HG02642 (cell line): ENCODE measurements at regions not wholly inside any gene's neighbourhood (a gene's known extent, or its start where the extent isn't known, plus 50 kb on each side); places are given as distances from the start of the nearest gene placed in this dataset.
"Not testable (repeated sequence)": the region's sequence is repeated elsewhere in the genome, so short reads cannot be mapped to it uniquely, and the experiment has no call there.

Experiments used
- ATAC-seq: cut with Tn5 transposase; IDR thresholded peaks from one replicate; pipeline ENCODE4 v1.9.1; 2021; ENCODE audit warnings: mild to moderate bottlenecking; ENCODE audit not compliant: unreplicated experiment, poor library complexity

DNA sequence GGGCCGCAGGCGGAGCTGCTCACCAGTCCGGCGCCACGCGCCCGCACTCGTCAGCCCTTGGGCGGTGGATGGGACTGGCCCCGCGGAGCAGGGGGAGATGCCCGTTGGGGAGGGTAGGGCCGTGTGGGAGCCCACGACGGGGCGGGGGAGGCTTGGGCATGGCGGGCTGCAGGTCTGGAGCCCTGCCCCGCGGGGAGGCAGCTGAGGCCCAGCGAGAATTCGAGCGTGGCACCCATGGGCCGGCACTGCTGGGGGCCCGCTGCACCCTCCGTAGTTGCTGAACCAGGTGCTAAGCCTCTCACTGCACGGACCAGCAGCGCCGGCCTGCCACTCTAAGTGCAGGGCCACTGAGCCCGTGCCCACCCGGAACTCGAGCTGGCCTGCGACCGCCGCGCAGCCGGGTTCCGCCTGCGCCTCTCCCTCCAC is 182.4 kb upstream of the ERBB4 start:
- no peak for ATAC-seq

DNA sequence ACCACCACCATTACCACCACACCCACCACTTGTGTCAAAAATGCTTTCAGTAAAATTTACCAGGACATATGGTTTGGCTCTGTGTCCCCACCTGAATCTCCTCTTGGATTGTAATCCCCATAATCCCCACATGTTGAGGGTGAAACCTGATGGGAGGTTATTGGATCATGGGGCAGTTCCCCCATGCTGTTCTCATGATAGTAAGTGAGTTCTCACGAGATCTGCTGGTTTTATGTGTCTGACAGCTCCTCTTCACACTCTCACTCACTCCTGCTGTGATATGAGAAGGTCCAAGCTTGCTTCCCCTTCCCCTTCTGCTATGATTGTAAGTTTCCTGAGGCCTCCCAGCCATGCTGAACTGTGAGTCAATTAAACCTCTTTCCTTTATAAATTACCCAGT is 176.8 kb upstream of the ERBB4 start:
- ATAC-seq: not testable (repeated sequence)

DNA sequence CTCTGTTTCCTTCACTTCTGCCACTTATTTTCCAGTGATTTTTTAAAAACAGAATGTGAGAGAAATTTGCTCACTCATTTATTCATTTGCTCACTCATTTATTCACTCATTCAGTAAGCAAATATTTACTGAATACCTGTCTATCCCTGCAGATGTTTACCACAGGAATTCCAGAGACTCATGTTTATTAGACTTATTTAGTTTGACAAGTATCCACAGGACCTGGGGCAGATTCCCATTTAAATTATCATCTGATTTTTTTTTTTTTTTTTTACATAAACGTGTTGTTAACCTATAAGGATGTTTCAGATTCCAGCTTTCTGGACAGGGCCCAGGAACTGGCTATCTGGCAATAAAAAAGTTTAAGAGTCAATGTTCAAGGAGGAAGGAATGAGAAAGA is 175.1 kb upstream of the ERBB4 start:
- ATAC-seq: no peak

DNA sequence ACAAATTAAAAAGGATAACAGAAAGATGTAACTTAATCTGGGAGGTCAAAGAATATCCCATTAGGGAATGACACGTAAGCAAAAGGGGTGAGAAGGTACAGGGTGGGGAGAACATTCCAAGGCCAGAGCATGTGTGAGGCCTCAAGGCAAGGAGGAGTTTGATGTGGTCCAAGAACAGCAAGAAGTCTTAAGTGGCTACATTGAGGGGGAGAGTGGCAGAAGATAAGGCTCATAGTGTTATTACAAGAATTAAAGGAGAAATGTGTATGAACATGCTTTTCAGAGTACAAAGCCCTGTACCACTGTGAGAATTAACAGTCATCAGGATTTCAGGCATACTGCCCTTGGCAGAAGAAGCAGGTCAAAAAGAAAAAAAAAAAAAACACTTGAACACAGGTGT is 174.4 kb upstream of the ERBB4 start:
- no peak for ATAC-seq

- no peak for ATAC-seq
These were observed 173.9 kb upstream of the ERBB4 start for GRCh38 chr2:212712466-212712865.

DNA sequence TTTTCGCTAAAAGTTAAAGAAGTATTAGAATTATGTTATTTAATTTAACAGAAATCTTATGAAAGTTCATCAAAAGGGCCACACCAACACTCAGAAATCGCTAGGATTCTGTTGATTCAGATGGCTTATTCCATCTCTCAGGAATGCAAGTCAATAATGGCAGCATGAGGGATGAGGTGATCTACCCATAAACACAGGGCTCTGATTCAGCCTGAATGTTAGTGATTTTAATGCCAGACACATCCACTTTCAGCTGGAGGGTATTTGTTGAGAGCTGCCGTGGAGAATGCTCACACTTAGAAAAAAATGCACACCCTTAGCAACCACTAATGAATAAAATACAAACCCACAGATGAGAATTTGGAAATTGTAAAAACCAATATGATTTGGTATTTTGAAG is 173.3 kb upstream of the ERBB4 start:
- no peak for ATAC-seq

DNA sequence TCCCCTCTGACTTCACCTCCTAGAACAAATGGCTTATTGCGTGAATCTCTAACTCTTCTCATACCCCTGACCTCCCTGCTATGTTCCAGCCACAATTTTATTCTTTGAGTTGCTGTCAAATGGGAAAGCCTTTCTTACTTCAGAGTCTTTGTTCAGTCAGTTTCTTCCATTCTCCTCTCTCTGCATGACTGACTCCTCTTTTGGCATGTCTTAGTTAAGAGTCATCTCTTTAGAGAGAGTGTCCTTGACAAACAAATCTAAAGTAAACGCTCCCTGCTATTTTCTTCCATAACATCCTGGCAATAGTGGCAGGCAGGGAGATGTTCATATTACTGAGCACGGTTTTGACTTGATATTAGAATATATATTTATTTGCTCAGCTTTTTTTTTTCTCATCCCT is 170.7 kb upstream of the ERBB4 start:
- ATAC-seq: no peak

DNA sequence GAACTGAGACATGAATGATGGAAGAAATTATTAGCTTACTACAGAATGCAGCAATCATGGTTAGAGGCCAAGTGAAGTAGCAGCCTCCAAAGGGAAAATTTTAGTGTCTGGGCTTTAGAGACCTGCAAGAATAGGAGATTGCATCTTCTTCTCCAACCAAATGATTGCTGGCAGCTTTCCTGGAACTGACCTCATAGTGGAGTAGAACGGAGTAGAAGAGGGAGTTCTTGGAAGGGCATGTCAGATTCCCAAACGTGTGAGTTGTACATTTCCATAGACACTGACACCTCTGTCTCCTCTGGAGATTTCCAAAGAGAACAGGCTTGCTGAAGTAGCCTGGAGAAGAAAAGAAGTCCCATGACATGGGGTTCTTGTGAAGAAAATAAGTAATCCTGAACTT is 169.8 kb upstream of the ERBB4 start:
- no peak for ATAC-seq

- ATAC-seq: no peak
These were observed 156.8 kb upstream of the ERBB4 start for GRCh38 chr2:212695426-212695825.

DNA sequence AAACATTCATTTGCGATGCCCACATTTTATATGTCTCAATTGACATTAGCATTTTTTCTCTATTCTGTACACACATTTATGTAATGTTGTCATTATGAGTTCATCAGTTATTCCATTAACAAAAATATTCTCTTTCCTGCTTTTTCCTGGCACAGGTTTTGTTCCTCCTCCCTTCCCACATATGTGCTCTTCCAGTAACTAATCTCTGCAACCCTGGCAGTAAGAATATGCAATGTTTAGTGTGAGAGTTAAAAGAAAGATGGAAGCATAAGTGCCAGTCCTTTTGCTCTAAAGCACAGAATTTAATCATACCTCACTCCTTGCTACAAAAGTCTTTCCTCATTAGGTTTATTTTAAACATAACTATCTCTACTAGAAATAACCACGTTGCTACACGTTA is 155.8 kb upstream of the ERBB4 start:
- no peak for ATAC-seq

DNA sequence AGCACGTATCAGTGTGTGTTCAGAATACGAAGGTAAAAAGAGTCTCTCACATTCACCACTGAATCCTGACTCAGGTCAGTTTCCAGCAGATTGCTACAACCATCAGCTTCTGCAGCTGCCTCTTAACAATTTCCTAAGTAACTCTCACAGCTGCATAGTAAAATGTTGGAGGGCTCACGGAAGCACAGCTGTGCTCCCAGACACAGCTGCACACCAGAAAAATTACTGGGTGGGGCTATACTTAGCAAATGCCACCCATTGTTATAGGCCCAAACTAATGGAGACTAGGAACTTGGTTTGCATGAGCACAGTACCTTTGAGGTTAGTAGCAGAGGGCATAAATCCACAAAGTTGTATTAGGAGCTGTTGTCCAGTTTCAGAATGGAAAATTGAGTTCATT is 153.9 kb upstream of the ERBB4 start:
- ATAC-seq: no peak

DNA sequence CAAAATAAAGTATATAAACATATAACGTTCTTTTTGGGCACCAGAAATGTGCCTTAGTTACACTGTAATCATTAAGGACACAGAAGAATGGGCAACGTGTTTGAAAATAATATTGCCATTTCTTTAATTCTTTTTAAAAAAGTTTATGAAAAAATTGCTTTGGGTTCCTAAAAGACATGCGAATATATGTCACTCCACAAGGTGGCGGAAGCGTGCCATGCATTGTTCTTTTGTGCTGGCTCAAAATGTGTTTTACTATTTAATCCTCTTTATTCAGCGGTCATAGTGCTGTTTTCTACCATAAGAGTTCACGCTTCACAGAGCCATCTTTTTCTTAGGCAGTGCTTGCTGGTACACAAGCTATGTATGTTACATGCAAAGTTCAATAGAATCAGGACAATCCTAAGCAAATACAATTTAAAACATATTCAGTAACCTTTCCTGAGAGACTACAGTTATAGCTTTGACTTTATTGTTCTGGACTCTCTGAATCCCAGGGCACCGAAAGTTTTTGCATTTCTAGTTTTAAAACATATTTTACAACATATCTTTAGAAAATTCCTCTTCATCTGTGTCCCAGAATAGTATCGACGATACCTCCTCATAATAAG is 147.8 kb upstream of the ERBB4 start:
- peak; percentile 49 for ATAC-seq

DNA sequence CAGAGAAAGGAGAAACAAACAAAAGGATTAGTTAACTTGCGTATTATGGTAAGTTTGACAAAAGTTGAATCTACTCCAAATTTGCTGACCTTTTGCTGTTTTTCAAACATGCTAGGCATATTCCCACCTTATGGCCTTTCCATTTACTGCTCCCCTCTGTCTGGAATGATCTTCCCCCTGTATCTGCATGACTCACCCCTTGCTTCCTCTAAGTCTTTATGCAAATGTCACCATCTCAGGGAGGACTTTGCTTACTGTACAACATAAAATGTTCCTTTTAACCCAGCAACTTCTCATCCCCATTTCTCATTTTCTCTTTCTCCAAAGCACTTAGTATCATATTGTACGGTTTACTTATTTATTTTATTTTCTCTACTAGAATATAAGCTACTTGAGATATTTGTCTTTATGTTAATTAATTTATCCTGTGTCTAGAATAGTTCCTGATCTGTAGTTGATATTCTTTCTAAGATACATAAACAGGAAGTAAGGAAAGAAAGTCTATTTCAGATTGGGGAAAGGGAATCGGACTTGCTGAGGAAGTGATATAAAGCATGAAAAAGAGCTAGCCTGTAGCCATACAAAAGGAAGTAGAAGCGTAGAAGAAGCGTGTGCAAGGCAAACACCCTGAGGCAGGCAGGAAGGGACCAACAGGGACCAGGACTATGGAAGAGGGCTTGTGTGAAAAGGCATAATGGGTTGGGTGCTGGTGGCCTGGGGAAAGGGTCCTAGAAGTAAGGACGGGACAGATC is 144.9 kb upstream of the ERBB4 start:
- ATAC-seq: no peak

- no peak for ATAC-seq
These were observed 144.3 kb upstream of the ERBB4 start for GRCh38 chr2:212682937-212683336.

DNA sequence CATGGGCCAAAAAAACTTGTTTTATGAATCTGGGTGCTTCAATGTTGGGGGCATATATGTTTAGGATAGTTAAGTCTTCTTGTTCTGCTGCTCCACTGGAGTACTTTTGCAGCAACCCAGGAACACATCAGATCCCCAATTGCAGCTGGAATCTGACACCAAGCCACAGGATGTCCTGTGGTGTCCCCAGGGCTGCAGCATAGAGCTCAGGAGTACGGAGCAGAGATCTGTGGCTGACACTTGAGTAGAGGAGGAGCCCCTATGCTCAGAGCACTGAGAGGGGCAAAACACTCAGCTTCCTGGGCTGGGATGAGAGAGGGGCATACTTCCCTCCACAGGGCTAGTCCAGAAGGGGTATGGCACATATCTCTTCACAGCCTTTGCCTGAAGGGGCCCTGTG is 138.9 kb upstream of the ERBB4 start:
- ATAC-seq: no peak

DNA sequence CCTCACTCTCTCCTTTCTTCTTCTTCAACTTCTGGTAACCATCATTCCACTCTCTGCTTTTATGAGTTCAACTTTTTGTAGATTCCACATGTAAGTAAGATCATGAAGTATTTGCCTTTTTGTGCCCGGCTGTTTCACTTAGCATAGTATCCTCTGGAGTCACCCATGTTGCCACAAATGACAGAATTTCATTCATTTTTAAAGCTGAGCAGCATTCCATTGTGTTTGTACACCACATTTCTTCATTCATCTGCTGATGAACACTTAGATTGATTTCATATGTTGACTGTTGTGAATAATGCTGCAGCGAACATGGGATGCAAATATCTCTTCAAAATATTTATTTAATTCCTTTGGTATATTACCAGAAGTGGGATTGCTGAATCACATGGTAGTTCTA is 133.6 kb upstream of the ERBB4 start:
- no peak for ATAC-seq

GRCh38 chr2:212669761-212670160 is 131.2 kb upstream of the ERBB4 start:
- ATAC-seq: no peak

DNA sequence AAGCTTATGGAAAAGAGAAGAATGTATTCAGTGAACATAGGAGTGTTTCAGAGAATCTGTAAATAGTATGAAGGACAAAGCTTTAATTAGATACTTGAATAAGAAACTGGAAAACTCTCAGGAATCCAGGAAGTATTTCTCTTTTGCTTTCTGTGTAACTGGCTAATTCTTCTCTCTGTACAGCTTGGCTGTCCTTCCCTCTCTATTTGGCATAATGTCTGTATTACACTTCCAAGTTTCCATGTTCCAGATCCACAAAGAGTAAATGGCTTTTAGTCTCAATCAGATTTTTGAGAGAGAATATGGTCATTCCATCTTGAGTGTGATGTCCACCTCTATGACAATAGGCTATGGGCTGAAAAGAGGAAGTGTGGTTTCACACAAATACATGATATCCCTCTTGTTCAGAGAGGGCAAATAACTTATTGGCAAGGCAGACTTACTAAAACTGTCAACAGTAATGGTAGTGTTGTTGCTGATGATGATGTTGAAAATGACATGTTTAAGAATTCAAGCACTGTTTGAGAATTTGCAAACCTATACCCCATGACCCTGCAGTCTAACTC is 129.2 kb upstream of the ERBB4 start:
- ATAC-seq: no peak

GRCh38 chr2:212665948-212666347 is 127.3 kb upstream of the ERBB4 start:
- ATAC-seq: no peak

- no peak for ATAC-seq
These were observed 120.8 kb upstream of the ERBB4 start for GRCh38 chr2:212659441-212659840.

DNA sequence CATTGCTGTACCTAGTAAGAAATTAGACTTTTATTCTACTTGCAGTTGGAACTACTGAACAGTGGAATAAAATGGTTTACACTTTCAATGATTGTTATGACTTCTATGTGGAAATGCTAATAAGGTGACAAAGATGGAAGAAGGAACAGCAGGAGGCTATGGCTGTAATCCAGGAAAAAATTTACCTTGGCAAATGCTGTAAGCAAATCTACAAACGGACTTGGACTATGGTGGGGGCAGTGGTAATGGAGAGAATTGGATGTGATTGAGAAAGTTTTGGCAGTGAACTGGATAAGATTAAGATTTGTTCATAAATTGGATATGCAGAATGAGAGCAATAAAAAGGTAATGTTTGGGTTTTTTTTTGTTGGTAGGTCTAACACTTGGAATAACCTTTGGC is 111.0 kb upstream of the ERBB4 start:
- no peak for ATAC-seq
